H1 (cell line): ENCODE measurements at regions not wholly inside any gene's neighbourhood (a gene's known extent, or its start where the extent isn't known, plus 50 kb on each side); places are given as distances from the start of the nearest gene placed in this dataset.

Experiments
- CTCF ChIA-PET: fragments of 300-600 bp; sonication (Branson Sonifier 250); formaldehyde crosslinking; loops from one replicate; lab custom pipeline; 2021; ENCODE audit not compliant: partially characterized antibody; lab: Charles Lee
- POLR2A ChIA-PET: fragments of 300-600 bp; sonication (Branson Sonifier 250); formaldehyde crosslinking; loops from one replicate; lab custom pipeline; 2021; ENCODE audit warnings: inconsistent platforms; ENCODE audit not compliant: partially characterized antibody; lab: Charles Lee
- DNase-seq, 2 experiments: peaks; one replicate each; pipeline versions ENCODE4 v3.0.0 to v3.0.0-alpha.2; 2010 to 2022; ENCODE audit warnings: low spot score in 2 of 2, low read depth in 1 of 2, mixed read lengths in 1 of 2
- FAIRE-seq: peaks from 2 replicates; lab custom pipeline; 2011; peaks lifted over from hg19 to GRCh38; lab: Jason Lieb, UNC
- H2AFZ ChIP-seq: 2 replicates; pipeline ENCODE4 v1.8.1; 2012; ENCODE audit warnings: low read length, inconsistent platforms
- H2AK5ac ChIP-seq: 2 replicates; pipeline ENCODE4 v1.6.1; 2013; ENCODE audit warnings: low read depth, low read length
- H2BK120ac ChIP-seq: replicated peaks from 2 replicates; pipeline ENCODE3; 2013; ENCODE audit warnings: low read depth, low read length, inconsistent platforms
- H2BK12ac ChIP-seq: 2 replicates; pipeline ENCODE4 v1.6.1; 2013; ENCODE audit warnings: low read depth, low read length
- H2BK15ac ChIP-seq: 2 replicates; pipeline ENCODE4 v1.6.1; 2013; ENCODE audit warnings: low read length
- H2BK20ac ChIP-seq: 2 replicates; pipeline ENCODE4 v1.6.1; 2013; ENCODE audit warnings: low read length
- H2BK5ac ChIP-seq: 2 replicates; pipeline ENCODE4 v1.6.1; 2013; ENCODE audit warnings: low read depth, low read length
- H3K14ac ChIP-seq: 2 replicates; pipeline ENCODE4 v1.6.1; 2013; ENCODE audit warnings: inconsistent platforms; ENCODE audit not compliant: insufficient read length
- H3K18ac ChIP-seq: 2 replicates; pipeline ENCODE4 v1.6.1; 2013; ENCODE audit warnings: low read length; ENCODE audit errors: extremely low read depth
- H3K23ac ChIP-seq: 2 replicates; pipeline ENCODE4 v1.6.1; 2013; ENCODE audit warnings: inconsistent platforms; ENCODE audit not compliant: insufficient read length
- H3K23me2 ChIP-seq: 2 replicates; pipeline ENCODE4 v1.6.1; 2013; ENCODE audit warnings: low read depth, low read length
- H3K27ac ChIP-seq: 2 replicates; pipeline ENCODE4 v1.6.1; 2011; ENCODE audit warnings: low read depth, low read length, inconsistent platforms
- H3K27me3 ChIP-seq, 4 experiments: replicated peaks in 1 of 4; 1 replicate in 1 of 4; 2 replicates in 3 of 4; pipeline versions ENCODE4 v1.6.1 to v1.8.1; 2011 to 2013; ENCODE audit warnings: low read length in 3 of 4, mild to moderate bottlenecking in 3 of 4, inconsistent platforms in 2 of 4, mixed read lengths in 2 of 4, moderate library complexity in 1 of 4; ENCODE audit not compliant: control insufficient read depth in 3 of 4, insufficient read depth in 3 of 4; ENCODE audit errors: extremely low read depth in 1 of 4
- H3K36me3 ChIP-seq, 4 experiments: 2 replicates each; pipeline versions ENCODE4 v1.6.1 to v1.8.1; 2011 to 2013; ENCODE audit warnings: mild to moderate bottlenecking in 4 of 4, low read length in 3 of 4, moderate library complexity in 2 of 4, control low read depth in 1 of 4, inconsistent platforms in 1 of 4; ENCODE audit not compliant: insufficient read depth in 4 of 4, control insufficient read depth in 2 of 4
- H3K4ac ChIP-seq: replicated peaks from 2 replicates; pipeline ENCODE3; 2013; ENCODE audit warnings: low read length, low read depth, mixed read lengths, inconsistent platforms; ENCODE audit not compliant: insufficient read length
- H3K4me1 ChIP-seq, 4 experiments: replicated peaks in 1 of 4; 1 replicate in 1 of 4; 2 replicates in 3 of 4; pipeline versions ENCODE4 v1.6.1 to v1.8.1; 2011 to 2013; ENCODE audit warnings: low read length in 3 of 4, inconsistent platforms in 2 of 4, mixed read lengths in 1 of 4; ENCODE audit not compliant: insufficient read depth in 4 of 4, control insufficient read depth in 3 of 4
- H3K4me2 ChIP-seq, 2 experiments: 2 replicates each; pipeline versions ENCODE4 v1.6.1 to v1.8.1; 2011 to 2013; ENCODE audit warnings: low read depth in 2 of 2, low read length in 2 of 2, control low read depth in 1 of 2, inconsistent platforms in 1 of 2, mild to moderate bottlenecking in 1 of 2; ENCODE audit not compliant: insufficient read depth in 1 of 2
- H3K4me3 ChIP-seq, 4 experiments: fragments of 200-600, 300-600 bp in 1 of 4; sonication (generic), shearing (Covaris generic), sonication (Bioruptor Twin) in 1 of 4; 2 replicates each; pipeline versions ENCODE4 v1.5.1 to v1.8.1; 2011 to 2016; ENCODE audit warnings: low read length in 4 of 4, low read depth in 3 of 4, control low read depth in 2 of 4, inconsistent platforms in 2 of 4, mild to moderate bottlenecking in 2 of 4, mixed read lengths in 1 of 4, moderate library complexity in 1 of 4; ENCODE audit not compliant: insufficient read depth in 2 of 4; ENCODE audit errors: extremely low read depth in 1 of 4
- H3K56ac ChIP-seq: replicated peaks from 2 replicates; pipeline ENCODE3; 2013; ENCODE audit warnings: low read depth, mild to moderate bottlenecking, mixed read lengths, low read length, inconsistent platforms; ENCODE audit not compliant: insufficient read length
- H3K79me1 ChIP-seq: 2 replicates; pipeline ENCODE4 v1.6.1; 2013; ENCODE audit warnings: low read depth, low read length, control low read depth
- H3K79me2 ChIP-seq, 2 experiments: 2 replicates each; pipeline versions ENCODE4 v1.6.1 to v1.8.1; 2012 to 2013; ENCODE audit warnings: low read length in 2 of 2, mild to moderate bottlenecking in 2 of 2, inconsistent platforms in 1 of 2; ENCODE audit not compliant: insufficient read depth in 2 of 2, control insufficient read depth in 1 of 2
- H3K9ac ChIP-seq, 4 experiments: replicated peaks in 1 of 4; 1 replicate in 1 of 4; 2 replicates in 3 of 4; pipeline versions ENCODE4 v1.6.1 to v1.8.1; 2011 to 2013; ENCODE audit warnings: low read depth in 3 of 4, low read length in 3 of 4, control low read depth in 2 of 4, mild to moderate bottlenecking in 2 of 4, moderate library complexity in 2 of 4, inconsistent platforms in 1 of 4; ENCODE audit errors: extremely low read depth in 1 of 4
- H3K9me3 ChIP-seq, 2 experiments: 2 replicates each; pipeline versions ENCODE4 v1.6.1 to v1.8.1; 2012 to 2013; ENCODE audit warnings: mild to moderate bottlenecking in 2 of 2, moderate library complexity in 2 of 2, control low read depth in 1 of 2, inconsistent platforms in 1 of 2, low read depth in 1 of 2, low read length in 1 of 2, mixed read lengths in 1 of 2; ENCODE audit not compliant: insufficient read depth in 2 of 2
- H4K20me1 ChIP-seq, 2 experiments: replicated peaks in 1 of 2; 2 replicates each; pipeline versions ENCODE3 to v1.8.1; 2011 to 2013; ENCODE audit warnings: inconsistent platforms in 2 of 2, low read length in 2 of 2, mild to moderate bottlenecking in 1 of 2; ENCODE audit not compliant: insufficient read depth in 2 of 2, control insufficient read depth in 1 of 2
- H4K5ac ChIP-seq: 2 replicates; pipeline ENCODE4 v1.6.1; 2013; ENCODE audit warnings: low read length, low read depth, mixed read lengths, inconsistent platforms; ENCODE audit not compliant: insufficient read length
- H4K8ac ChIP-seq: 2 replicates; pipeline ENCODE4 v1.8.0; 2013; ENCODE audit warnings: mild to moderate bottlenecking, moderate library complexity, low read length, inconsistent platforms; ENCODE audit not compliant: insufficient read depth; ENCODE audit errors: extremely low read depth
- H4K91ac ChIP-seq: replicated peaks from 2 replicates; pipeline ENCODE3; 2013; ENCODE audit warnings: low read length, mixed read lengths, inconsistent platforms; ENCODE audit not compliant: insufficient read length
- BACH1 ChIP-seq: IDR thresholded peaks from 2 replicates; pipeline ENCODE4 v1.6.1; 2012; ENCODE audit warnings: low read length, improper control_type of control experiment
- BCL11A ChIP-seq, 2 experiments: IDR thresholded peaks; one replicate each; pipeline ENCODE4 v1.6.1; 2011; ENCODE audit warnings: low read depth in 2 of 2, low read length in 2 of 2, mild to moderate bottlenecking in 2 of 2
- CHD2 ChIP-seq: IDR thresholded peaks from 2 replicates; pipeline ENCODE4 v1.6.1; 2012; ENCODE audit warnings: low read length, improper control_type of control experiment
- FOSL1 ChIP-seq: IDR thresholded peaks from 2 replicates; pipeline ENCODE4 v1.6.1; 2011; ENCODE audit warnings: mild to moderate bottlenecking, low read depth, low read length, moderate library complexity; ENCODE audit not compliant: insufficient read depth
- HDAC2 ChIP-seq, 2 experiments: fragments of 300-600 bp in 1 of 2; sonication (generic) in 1 of 2; IDR thresholded peaks; 2 replicates each; pipeline ENCODE4 v1.6.1; 2011 to 2012; ENCODE audit warnings: low read depth in 2 of 2, low read length in 2 of 2, mild to moderate bottlenecking in 2 of 2, moderate library complexity in 2 of 2, borderline replicate concordance in 1 of 2, inconsistent platforms in 1 of 2
- JUN ChIP-seq: IDR thresholded peaks from 2 replicates; pipeline ENCODE4 v1.6.1; 2011; ENCODE audit warnings: low read depth, mild to moderate bottlenecking, improper control_type of control experiment, low read length
- MAFK ChIP-seq: IDR thresholded peaks from 2 replicates; pipeline ENCODE4 v1.6.1; 2012; ENCODE audit warnings: low read depth, mild to moderate bottlenecking, improper control_type of control experiment, low read length
- PHF8 ChIP-seq: fragments of 200-600 bp; sonication (generic); conservative IDR thresholded peaks from 2 replicates; pipeline ENCODE4 v1.7.1; 2012; ENCODE audit warnings: low read depth, mild to moderate bottlenecking, inconsistent platforms, low read length, moderate library complexity
- RBBP5 ChIP-seq: IDR thresholded peaks from 2 replicates; pipeline ENCODE4 v1.7.1; 2012; ENCODE audit warnings: low read depth, mild to moderate bottlenecking, inconsistent platforms, low read length, moderate library complexity, borderline replicate concordance
- SIX5 ChIP-seq: IDR thresholded peaks from 2 replicates; pipeline ENCODE4 v1.6.1; 2011; ENCODE audit warnings: mild to moderate bottlenecking, low read depth, low read length
- SP2 ChIP-seq: IDR thresholded peaks from 2 replicates; pipeline ENCODE4 v1.6.1; 2012; ENCODE audit warnings: mild to moderate bottlenecking, low read length, inconsistent platforms
- TAF1 ChIP-seq: IDR thresholded peaks from 2 replicates; pipeline ENCODE4 v1.6.1; 2011; ENCODE audit warnings: mild to moderate bottlenecking, low read depth, low read length
- WGBS, 2 experiments: shearing (Covaris generic) in 1 of 2; methylation state at CpG; one replicate each; pipeline versions ENCODE4 v1.1.6 to v1.1.7; 2013 to 2015; ENCODE audit warnings: low lambda C conversion rate in 2 of 2, mixed read lengths in 2 of 2, inconsistent platforms in 1 of 2, low coverage in 1 of 2, missing lambda C conversion rate in 1 of 2; ENCODE audit not compliant: insufficient replicate concordance in 2 of 2, insufficient coverage in 1 of 2, insufficient read length in 1 of 2; ENCODE audit errors: extremely low coverage in 1 of 2, missing lambda C conversion rate in 1 of 2; 5-methylcytosine and 5-hydroxymethylcytosine counted together
- TF ChIP-seq, protein P1 (sequence below): IDR thresholded peaks from 2 replicates; pipeline ENCODE4 v1.6.1; 2012; ENCODE audit warnings: inconsistent platforms
- TF ChIP-seq, protein P2 (sequence below): IDR thresholded peaks from 2 replicates; pipeline ENCODE4 v1.6.1; 2011; ENCODE audit warnings: low read depth, mild to moderate bottlenecking, low read length; ENCODE audit not compliant: insufficient read depth

DNA sequence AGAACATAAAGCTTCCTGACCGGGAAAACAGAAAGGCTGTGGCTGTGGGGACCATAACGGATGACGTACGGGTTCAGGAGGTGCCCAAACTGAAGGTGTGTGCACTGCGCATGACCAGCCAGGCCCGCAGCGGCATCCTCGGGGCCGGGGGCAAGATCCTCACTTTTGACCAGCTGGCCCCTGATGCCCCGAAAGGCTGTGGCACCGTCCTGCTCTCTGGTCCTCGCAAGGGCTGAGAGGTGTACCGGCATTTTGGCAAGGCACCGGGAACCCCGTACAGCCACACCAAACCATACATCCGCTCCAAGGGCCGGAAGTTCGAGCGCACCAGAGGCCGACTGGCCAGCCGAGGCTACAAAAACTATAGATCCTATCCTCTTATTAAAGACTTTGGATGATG, 179.3 kb downstream of the PTN start:
- no peak overlapping the region for H3K27ac ChIP-seq
- DNase-seq (no peak), FAIRE-seq (no peak)
- H3K4ac ChIP-seq: no peak overlapping the region
- ChIA-PET POLR2A (no interaction called here), CTCF (interaction anchor here (1.5 kb wide), 1 partner anchor 173 kb away, joined by 7 read pairs; no protein-coding TSS in a partner anchor)
- no peak overlapping the region for H2BK20ac ChIP-seq
- no peak overlapping the region for H3K9ac ChIP-seq
- no peak overlapping the region for H4K91ac ChIP-seq
- H3K36me3 ChIP-seq: no peaks in the 10 kb centered on the region
- H3K79me1 ChIP-seq: no peaks in the 10 kb centered on the region
- no peaks in the 10 kb centered on the region for H3K27me3 ChIP-seq
- no peak overlapping the region for H2AK5ac ChIP-seq
- no peak overlapping the region for H3K14ac ChIP-seq
- no peak overlapping the region for H3K4me2 ChIP-seq
- no peak overlapping the region for H3K18ac ChIP-seq
- no peak overlapping the region for H3K4me3 ChIP-seq
- no peaks in the 10 kb centered on the region; the same call in 1 of the 2 replicates for H3K23me2 ChIP-seq
- 92% methylated on average over 21 of the region's 21 CpGs; no CpG with 5 or more reads in 1 of the 2 experiments for WGBS, 2 experiments
- no peak overlapping the region for H2AFZ ChIP-seq
- H3K4me1 ChIP-seq: no peaks in the 10 kb centered on the region
- no peak overlapping the region for H4K8ac ChIP-seq
- no peak overlapping the region for H2BK15ac ChIP-seq
- no peak for TF ChIP-seq MAFK
- TF ChIP-seq JUN: no peak
- no peak for TF ChIP-seq FOSL1
- TF ChIP-seq CHD2: no peak
- TF ChIP-seq BCL11A (IDR thresholded peaks at IDR 0.05; ENCODE audit: low read depth in 2 of 2, low read length in 2 of 2): no peak
- TF ChIP-seq BACH1: no peak
- TF ChIP-seq RBBP5: no peak
- no peak for TF ChIP-seq PHF8
- no peak for TF ChIP-seq TAF1
- TF ChIP-seq SIX5: no peak
- TF ChIP-seq, protein P1, sequence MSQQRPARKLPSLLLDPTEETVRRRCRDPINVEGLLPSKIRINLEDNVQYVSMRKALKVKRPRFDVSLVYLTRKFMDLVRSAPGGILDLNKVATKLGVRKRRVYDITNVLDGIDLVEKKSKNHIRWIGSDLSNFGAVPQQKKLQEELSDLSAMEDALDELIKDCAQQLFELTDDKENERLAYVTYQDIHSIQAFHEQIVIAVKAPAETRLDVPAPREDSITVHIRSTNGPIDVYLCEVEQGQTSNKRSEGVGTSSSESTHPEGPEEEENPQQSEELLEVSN: no peak
- TF ChIP-seq HDAC2 (IDR thresholded peaks at IDR 0.05; ENCODE audit: borderline replicate concordance in 1 of 2, low read depth in 2 of 2, low read length in 2 of 2): no peak
- TF ChIP-seq, protein P2, sequence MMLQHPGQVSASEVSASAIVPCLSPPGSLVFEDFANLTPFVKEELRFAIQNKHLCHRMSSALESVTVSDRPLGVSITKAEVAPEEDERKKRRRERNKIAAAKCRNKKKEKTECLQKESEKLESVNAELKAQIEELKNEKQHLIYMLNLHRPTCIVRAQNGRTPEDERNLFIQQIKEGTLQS: no peak
- no peak for TF ChIP-seq SP2
- H2BK5ac ChIP-seq: no peak overlapping the region
- no peak overlapping the region for H2BK12ac ChIP-seq
- H4K5ac ChIP-seq: no peak overlapping the region
- no peak overlapping the region for H2BK120ac ChIP-seq
- no peak overlapping the region for H3K56ac ChIP-seq
- H3K79me2 ChIP-seq: no peaks in the 10 kb centered on the region
- no peaks in the 10 kb centered on the region for H4K20me1 ChIP-seq
- no peak overlapping the region for H3K23ac ChIP-seq
- no peaks in the 10 kb centered on the region for H3K9me3 ChIP-seq
